Activated naive CD4-positive, alpha-beta T cell treated with anti-CD3 and anti-CD28 coated beads, Interleukin-2, amount 50 U/mL, for 16 hours (primary cell): ENCODE measurements at regions not wholly inside any gene's neighbourhood (a gene's known extent, or its start where the extent isn't known, plus 50 kb on each side); places are given as distances from the start of the nearest gene placed in this dataset.
"Not testable (repeated sequence)": the region's sequence is repeated elsewhere in the genome, so short reads cannot be mapped to it uniquely, and the experiment has no call there.

ENCODE experiments used
- DNase-seq: peaks from one replicate; pipeline ENCODE4 v3.0.0-alpha.2; 2020

- DNase-seq: no peak
These were observed 428.7 kb upstream of the ID2 start for GRCh38 chr2:8252997-8253694.

- no peak for DNase-seq
These were observed 428.1 kb upstream of the ID2 start for GRCh38 chr2:8253781-8254180.

- DNase-seq: not testable (repeated sequence)
These were observed 427.6 kb upstream of the ID2 start for GRCh38 chr2:8254214-8254613.

- no peak for DNase-seq
These were observed 426.9 kb upstream of the ID2 start for GRCh38 chr2:8254791-8255447.

DNA sequence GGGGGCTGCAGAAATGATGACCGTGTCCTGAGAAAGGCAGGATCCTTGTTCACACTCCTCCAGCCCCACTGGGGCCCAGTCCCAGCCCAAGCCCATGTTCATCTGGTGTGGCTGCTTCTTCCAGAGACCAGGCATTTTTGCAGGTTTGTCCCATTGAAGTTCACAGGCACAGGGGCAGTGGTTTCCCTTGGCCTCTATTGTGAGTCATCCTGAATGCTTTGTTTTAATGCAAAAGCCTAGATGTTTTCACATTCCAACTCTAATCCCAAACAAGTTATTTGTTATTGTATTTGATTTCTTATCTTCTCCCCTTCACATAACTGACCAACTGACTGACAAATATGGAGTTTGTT, 426.4 kb upstream of the ID2 start:
- DNase-seq: no peak

DNA sequence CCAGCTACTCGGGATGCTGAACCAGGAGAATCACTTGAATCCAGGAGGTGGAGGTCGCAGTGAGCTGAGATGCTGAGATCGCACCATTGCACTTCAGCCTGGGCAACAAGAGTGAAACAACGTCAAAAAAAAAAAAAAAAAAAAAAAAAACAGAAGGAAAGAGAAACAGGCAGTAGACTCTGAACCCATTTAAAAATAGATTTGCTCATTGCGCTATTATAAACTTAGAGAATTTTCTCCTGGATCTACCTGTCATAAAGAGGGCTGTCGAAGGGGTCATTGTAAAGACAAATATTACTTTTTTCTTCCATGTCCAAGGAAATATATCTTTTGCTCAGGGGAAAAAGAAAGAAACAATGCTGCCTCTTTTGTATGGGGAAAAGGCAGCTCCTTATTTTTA, 425.0 kb upstream of the ID2 start:
- no peak for DNase-seq

DNA sequence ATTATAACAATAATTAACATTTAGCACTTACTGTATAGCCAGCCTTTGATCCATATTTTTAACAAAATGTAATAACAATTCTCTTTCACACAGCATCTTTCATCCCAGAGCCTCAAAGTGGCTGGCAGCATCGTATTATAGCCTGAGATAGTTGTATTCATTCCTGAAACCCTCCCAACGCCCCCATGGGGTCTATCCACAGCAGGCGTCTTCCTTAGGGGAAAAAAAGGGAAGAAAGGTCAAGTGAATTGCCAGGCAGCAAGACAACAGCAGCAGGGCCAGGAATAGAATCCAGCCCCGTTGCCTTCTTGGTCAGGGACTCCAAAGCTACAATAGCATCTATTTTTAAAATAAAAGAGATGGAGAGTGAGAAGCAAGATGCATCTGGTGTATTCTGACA, 424.4 kb upstream of the ID2 start:
- no peak for DNase-seq

DNA sequence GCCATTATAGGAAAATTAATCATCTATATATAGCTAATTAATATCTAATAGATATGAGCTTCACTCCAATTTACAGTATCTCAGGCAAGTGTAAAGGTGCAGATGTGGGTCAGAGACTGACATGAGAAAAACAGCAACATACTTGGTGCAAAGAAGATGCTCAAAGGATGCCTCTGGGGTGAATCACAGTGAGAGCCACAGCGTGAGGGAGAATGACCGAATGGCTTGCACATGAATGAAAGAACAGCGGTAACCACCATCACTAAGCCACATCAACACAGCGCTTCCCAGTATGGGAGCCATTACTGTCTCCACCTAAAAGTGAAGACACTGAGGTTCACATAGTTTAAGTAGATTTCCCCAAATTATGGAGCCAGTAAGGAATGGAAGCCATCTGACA, 423.4 kb upstream of the ID2 start:
- DNase-seq: no peak

GRCh38 chr2:8259106-8259840, 422.6 kb upstream of the ID2 start:
- DNase-seq: no peak

DNA sequence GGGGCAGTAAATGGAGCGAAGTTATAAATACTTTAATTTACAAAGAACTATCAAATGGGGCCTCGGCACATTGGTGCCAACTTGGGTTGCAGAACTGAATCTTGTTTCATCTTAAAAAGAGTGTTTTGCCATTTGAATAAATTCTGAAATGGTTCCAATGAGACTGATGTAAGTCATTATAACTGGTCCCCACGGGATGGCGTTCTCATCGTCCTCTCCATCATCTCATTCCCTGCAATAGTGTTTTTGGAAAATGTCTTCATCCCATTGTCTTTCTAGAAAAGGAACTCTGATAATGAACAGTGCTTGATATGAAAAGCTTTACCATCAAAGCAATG, 422.0 kb upstream of the ID2 start:
- DNase-seq: no peak

DNA sequence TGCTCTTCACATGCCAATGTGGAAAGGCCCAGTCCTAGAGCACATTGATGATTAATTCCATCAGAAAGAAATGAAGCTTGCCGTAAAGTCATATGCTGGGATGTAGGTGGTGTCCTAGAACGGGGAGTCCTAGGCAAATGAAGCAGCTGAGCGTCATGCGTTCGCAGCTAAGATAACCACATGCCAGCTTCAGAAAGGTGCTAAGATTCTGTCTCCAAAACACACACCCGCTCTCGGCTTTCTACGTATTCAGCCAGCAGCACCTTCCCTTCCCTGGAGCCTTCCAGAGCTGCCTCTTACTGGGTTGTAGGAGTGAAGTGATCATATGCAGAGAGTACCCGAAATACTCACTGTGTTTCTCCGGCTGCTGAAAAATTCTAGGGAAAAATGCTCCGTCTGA, 421.6 kb upstream of the ID2 start:
- no peak for DNase-seq

GRCh38 chr2:8263901-8264300, 418.0 kb upstream of the ID2 start:
- no peak for DNase-seq

GRCh38 chr2:8264981-8265380, 416.9 kb upstream of the ID2 start:
- DNase-seq: no peak

- no peak for DNase-seq
These were observed 416.2 kb upstream of the ID2 start for GRCh38 chr2:8265476-8266226.

- no peak for DNase-seq
These were observed 415.3 kb upstream of the ID2 start for GRCh38 chr2:8266563-8266962.

DNA sequence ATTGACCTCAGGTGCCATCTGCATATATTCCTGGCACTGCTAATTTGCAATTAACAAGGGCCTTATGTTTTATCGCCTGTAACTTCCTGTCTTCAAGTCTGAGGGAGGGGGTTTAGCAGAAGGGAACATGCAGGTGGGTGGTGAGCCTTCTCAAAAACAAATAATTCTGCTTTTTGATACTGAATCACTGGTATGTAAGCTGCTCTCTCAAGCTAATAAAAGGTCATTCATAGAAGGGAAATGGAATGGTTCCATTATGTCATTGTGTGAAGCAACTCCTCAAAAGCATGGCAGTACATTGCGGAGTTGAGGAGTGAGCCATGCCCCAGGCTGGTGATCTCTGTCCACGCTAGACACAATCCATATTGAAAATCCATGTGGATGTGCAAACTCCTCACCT, 414.8 kb upstream of the ID2 start:
- no peak for DNase-seq

- no peak for DNase-seq
These were observed 414.1 kb upstream of the ID2 start for GRCh38 chr2:8267721-8268120.

GRCh38 chr2:8268172-8268783, 413.6 kb upstream of the ID2 start:
- no peak for DNase-seq

- no peak for DNase-seq
These were observed 411.2 kb upstream of the ID2 start for GRCh38 chr2:8270699-8271098.

DNA sequence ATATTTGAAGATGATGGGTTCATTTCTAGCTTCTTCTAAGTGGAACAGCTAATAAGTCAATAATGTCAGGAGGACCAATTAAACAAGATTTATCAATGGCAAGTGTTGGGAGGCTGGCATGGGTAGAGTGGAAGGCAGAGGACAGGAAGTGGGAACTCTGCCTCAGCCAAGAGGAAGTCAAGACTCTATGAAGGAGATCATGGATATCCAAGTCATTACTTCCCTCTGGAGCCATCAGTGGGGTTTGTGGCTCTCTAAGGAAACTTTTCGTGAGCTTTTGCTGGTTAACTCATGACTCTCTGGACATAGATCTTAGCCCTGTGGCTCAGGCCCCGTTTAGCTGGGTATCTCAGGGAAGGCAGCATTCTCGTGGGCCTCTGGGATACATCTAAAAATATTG, 410.4 kb upstream of the ID2 start:
- DNase-seq: no peak

GRCh38 chr2:8276026-8276425, 405.8 kb upstream of the ID2 start:
- no peak for DNase-seq

DNA sequence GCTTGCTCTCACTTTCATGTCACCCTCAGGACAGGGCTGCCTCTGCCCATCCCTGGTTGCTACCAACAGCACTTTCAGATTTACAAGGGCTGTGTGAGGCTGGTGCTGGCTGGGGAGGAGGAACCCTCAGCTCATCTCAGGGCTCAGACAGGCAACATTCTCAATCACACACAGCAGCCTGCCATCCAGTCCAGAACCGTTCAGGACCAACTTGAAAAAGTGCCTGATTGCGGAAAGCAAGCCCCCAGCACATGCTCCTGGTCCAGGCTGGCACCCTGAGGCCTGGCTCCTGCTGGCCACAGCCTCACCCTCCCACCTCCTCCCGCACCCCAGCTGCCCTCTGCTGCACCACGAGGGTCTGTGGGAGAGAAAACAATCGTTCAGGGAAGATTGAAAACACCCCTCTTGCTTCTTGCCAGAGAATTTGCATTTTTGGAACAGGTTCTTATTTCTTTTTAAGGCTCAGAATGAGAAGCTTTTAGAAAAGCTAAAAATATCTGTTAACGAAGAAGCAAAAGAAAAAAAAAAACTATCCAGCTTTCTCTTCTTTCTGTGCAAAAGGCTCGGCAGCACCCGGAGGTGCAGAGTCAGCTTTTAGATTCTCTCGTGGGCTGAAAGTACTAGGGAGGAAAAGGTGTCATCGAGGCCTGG, 403.8 kb upstream of the ID2 start:
- DNase-seq: no peak
